ENCODE measurements at regions not wholly inside any gene's neighbourhood (a gene's known extent, or its start where the extent isn't known, plus 50 kb on each side); places are given as distances from the start of the nearest gene placed in this dataset.

GRCh38 chr4:175066923-175067627, 148.9 kb downstream of the ADAM29 start:
- TF ChIP-seq OSR1 (CRISPR knock-in tag; IDR thresholded peaks at IDR 0.05) (no peak), TCF4 (CRISPR knock-in tag; IDR thresholded peaks at IDR 0.05; ENCODE audit: borderline replicate concordance) (no peak), ISL1 (CRISPR knock-in tag; IDR thresholded peaks at IDR 0.05) (no peak), PATZ1 (CRISPR knock-in tag; IDR thresholded peaks at IDR 0.05; ENCODE audit: borderline replicate concordance) (no peak), ESRRG (CRISPR knock-in tag; IDR thresholded peaks at IDR 0.05) (no peak), POU6F1 (CRISPR knock-in tag; IDR thresholded peaks at IDR 0.05; ENCODE audit: borderline replicate concordance, low read depth) (no peak), SNAI2 (CRISPR knock-in tag; IDR thresholded peaks at IDR 0.05) (no peak), RARB (CRISPR knock-in tag; IDR thresholded peaks at IDR 0.05) (no peak), TSHZ2 (CRISPR knock-in tag; IDR thresholded peaks at IDR 0.05) (no peak), BACH2 (CRISPR knock-in tag; IDR thresholded peaks at IDR 0.05; ENCODE audit: borderline replicate concordance) (no peak), PPARA (CRISPR knock-in tag; IDR thresholded peaks at IDR 0.05; ENCODE audit: borderline replicate concordance) (no peak), TOX (CRISPR knock-in tag; IDR thresholded peaks at IDR 0.05; ENCODE audit: borderline replicate concordance) (no peak), ZFP30 (CRISPR knock-in tag; IDR thresholded peaks at IDR 0.05) (no peak), ZNF8 (CRISPR knock-in tag; IDR thresholded peaks at IDR 0.05) (no peak), ARNTL (CRISPR knock-in tag; IDR thresholded peaks at IDR 0.05; ENCODE audit: borderline replicate concordance, low read depth) (no peak)
- ATAC-seq, result no peak

- ATAC-seq, result no peak
- TF ChIP-seq TOX (CRISPR knock-in tag; IDR thresholded peaks at IDR 0.05; ENCODE audit: borderline replicate concordance), result no peak
- TF ChIP-seq ZNF70 (CRISPR knock-in tag; IDR thresholded peaks at IDR 0.05), result no peak
- no peak for TF ChIP-seq TCF4 (CRISPR knock-in tag; IDR thresholded peaks at IDR 0.05; ENCODE audit: borderline replicate concordance)
- TF ChIP-seq ARNTL (CRISPR knock-in tag; IDR thresholded peaks at IDR 0.05; ENCODE audit: borderline replicate concordance, low read depth), result no peak
- no peak for TF ChIP-seq CSDC2 (CRISPR knock-in tag; IDR thresholded peaks at IDR 0.05)
- TF ChIP-seq SNAI2 (CRISPR knock-in tag; IDR thresholded peaks at IDR 0.05), result no peak
- TF ChIP-seq ZFP3 (CRISPR knock-in tag; IDR thresholded peaks at IDR 0.05), result no peak
- TF ChIP-seq CSRNP3 (CRISPR knock-in tag; IDR thresholded peaks at IDR 0.05), result no peak
These were observed 150.1 kb downstream of the ADAM29 start for GRCh38 chr4:175068266-175068665.

GRCh38 chr4:175070444-175070843, 152.3 kb downstream of the ADAM29 start:
- no peak for ATAC-seq
- TF ChIP-seq ESRRG (CRISPR knock-in tag; IDR thresholded peaks at IDR 0.05) (no peak), OSR1 (CRISPR knock-in tag; IDR thresholded peaks at IDR 0.05) (no peak), PPARA (CRISPR knock-in tag; IDR thresholded peaks at IDR 0.05; ENCODE audit: borderline replicate concordance) (no peak), TOX (CRISPR knock-in tag; IDR thresholded peaks at IDR 0.05; ENCODE audit: borderline replicate concordance) (no peak), TSHZ2 (CRISPR knock-in tag; IDR thresholded peaks at IDR 0.05) (no peak), ZFP3 (CRISPR knock-in tag; IDR thresholded peaks at IDR 0.05) (no peak), CREB5 (CRISPR knock-in tag; IDR thresholded peaks at IDR 0.05; ENCODE audit: low read depth) (no peak), ISL1 (CRISPR knock-in tag; IDR thresholded peaks at IDR 0.05) (no peak), CSDC2 (CRISPR knock-in tag; IDR thresholded peaks at IDR 0.05) (no peak)
